Liver (tissue), 3 donors: ENCODE measurements at regions not wholly inside any gene's neighbourhood (a gene's known extent, or its start where the extent isn't known, plus 50 kb on each side); places are given as distances from the start of the nearest gene placed in this dataset.

ENCODE experiments used
- CTCF ChIP-seq: fragments of 150-350 bp; IDR thresholded peaks from 2 replicates; pipeline ENCODE4 v1.5.1; 2017; ENCODE audit warnings: improper control_type of control experiment, low read depth, low read length; ENCODE audit not compliant: missing input control
- FOXA1 ChIP-seq: IDR thresholded peaks from 2 replicates; pipeline ENCODE4 v1.6.1; 2016; ENCODE audit warnings: antibody characterized with exemption
- GABPA ChIP-seq, 2 donors: IDR thresholded peaks in 1 of 2; conservative IDR thresholded peaks in 1 of 2; 2 replicates each; pipeline ENCODE4 v1.6.1; 2016; ENCODE audit warnings: antibody characterized with exemption in 2 of 2, mild to moderate bottlenecking in 1 of 2, moderate library complexity in 1 of 2
- NR2F2 ChIP-seq: IDR thresholded peaks from 2 replicates; pipeline ENCODE4 v1.6.1; 2016; ENCODE audit warnings: antibody characterized with exemption
- REST ChIP-seq: IDR thresholded peaks from 2 replicates; pipeline ENCODE4 v1.6.1; 2016; ENCODE audit warnings: antibody characterized with exemption, mild to moderate bottlenecking
- SP1 ChIP-seq: IDR thresholded peaks from 2 replicates; pipeline ENCODE4 v1.6.1; 2018; ENCODE audit warnings: antibody characterized with exemption, mild to moderate bottlenecking
- TAF1 ChIP-seq: conservative IDR thresholded peaks from 2 replicates; pipeline ENCODE4 v1.6.1; 2016; ENCODE audit warnings: antibody characterized with exemption, mild to moderate bottlenecking
- ZBTB33 ChIP-seq: IDR thresholded peaks from 2 replicates; pipeline ENCODE4 v1.6.1; 2016; ENCODE audit warnings: antibody characterized with exemption
- donor health status: healthy.
- donor health status: healthy.

GRCh38 chr2:212721026-212721451, 182.4 kb upstream of the ERBB4 start:
- TF ChIP-seq CTCF (no peak), REST (no peak), ZBTB33 (no peak), TAF1 (no peak), FOXA1 (no peak), NR2F2 (no peak), GABPA (IDR thresholded peaks at IDR 0.05 in 1 of 2, conservative IDR thresholded peaks at IDR 0.05 in 1 of 2) (no peak), SP1 (no peak)
